DOHH2 (cell line): ENCODE measurements at regions not wholly inside any gene's neighbourhood (a gene's known extent, or its start where the extent isn't known, plus 50 kb on each side); places are given as distances from the start of the nearest gene placed in this dataset.

ENCODE experiments used
- H3F3A ChIP-seq: fragments of 200-600 bp; sonication (generic), shearing (Covaris generic); 2 replicates; pipeline ENCODE4 v1.6.0; 2016; ENCODE audit warnings: antibody characterized with exemption, mild to moderate bottlenecking; ENCODE audit not compliant: control insufficient read depth, insufficient read depth
- H3K27ac ChIP-seq: fragments of 200-600 bp; sonication (generic); 2 replicates; pipeline ENCODE4 v1.5.1; 2014; ENCODE audit warnings: low read depth, mild to moderate bottlenecking, low read length, moderate library complexity
- H3K27me3 ChIP-seq: fragments of 200-600 bp; sonication (generic); 2 replicates; pipeline ENCODE4 v1.6.1; 2014; ENCODE audit warnings: mild to moderate bottlenecking, low read length, mixed read lengths; ENCODE audit not compliant: control insufficient read depth
- H3K36me3 ChIP-seq: fragments of 200-600 bp; sonication (generic); 2 replicates; pipeline ENCODE4 v1.6.1; 2014; ENCODE audit warnings: mild to moderate bottlenecking, low read length, moderate library complexity, mixed read lengths; ENCODE audit not compliant: control insufficient read depth
- H3K4me1 ChIP-seq: fragments of 200-600 bp; sonication (generic); 2 replicates; pipeline ENCODE4 v1.6.1; 2014; ENCODE audit warnings: mild to moderate bottlenecking, low read length, mixed read lengths; ENCODE audit not compliant: control insufficient read depth
- H3K4me2 ChIP-seq: fragments of 200-600 bp; sonication (generic); 2 replicates; pipeline ENCODE4 v1.6.0; 2014; ENCODE audit warnings: mild to moderate bottlenecking, low read length, moderate library complexity
- H3K4me3 ChIP-seq: fragments of 200-600 bp; sonication (generic); 2 replicates; pipeline ENCODE4 v1.5.1; 2014; ENCODE audit warnings: mild to moderate bottlenecking, low read length, mixed read lengths
- H3K79me2 ChIP-seq: fragments of 200-600 bp; sonication (generic); 2 replicates; pipeline ENCODE4 v1.6.1; 2014; ENCODE audit warnings: mild to moderate bottlenecking, low read length, mixed read lengths; ENCODE audit not compliant: control insufficient read depth
- H3K9me2 ChIP-seq: fragments of 200-600 bp; sonication (generic); replicated peaks from 2 replicates; pipeline ENCODE4 v1.6.1; 2014; ENCODE audit warnings: mild to moderate bottlenecking, low read length, mixed read lengths; ENCODE audit not compliant: control insufficient read depth
- H3K9me3 ChIP-seq: fragments of 200-600 bp; sonication (generic); 2 replicates; pipeline ENCODE4 v1.6.1; 2014; ENCODE audit warnings: antibody characterized with exemption, low read length, mixed read lengths; ENCODE audit not compliant: control insufficient read depth, insufficient read depth
- H4K20me1 ChIP-seq: fragments of 200-600 bp; sonication (generic); 2 replicates; pipeline ENCODE4 v1.6.0; 2014; ENCODE audit warnings: low read depth, mild to moderate bottlenecking, antibody characterized with exemption, low read length, moderate library complexity; ENCODE audit not compliant: control insufficient read depth, insufficient read depth
- CTCF ChIP-seq: fragments of 200-600 bp; sonication (generic); IDR thresholded peaks from one replicate; pipeline ENCODE4 v1.5.1; 2014; ENCODE audit warnings: antibody characterized with exemption, mild to moderate bottlenecking, low read depth, low read length; ENCODE audit not compliant: poor library complexity, severe bottlenecking
- EZH2phosphoT487 ChIP-seq: fragments of 200-600 bp; sonication (generic); IDR thresholded peaks from 2 replicates; pipeline ENCODE4 v1.6.1; 2017; ENCODE audit warnings: borderline replicate concordance, mild to moderate bottlenecking, antibody characterized with exemption, low read length, moderate library complexity, mixed read lengths

- Histone ChIP-seq H3K27ac (no peak overlapping the region), H4K20me1 (no peaks in the 10 kb centered on the region), H3K79me2 (no peaks in the 10 kb centered on the region), H3K9me2 (no peaks in the 10 kb centered on the region), H3K4me1 (peaks cover 9% of the 10 kb centered on the region), H3K4me3 (peak overlapping the region; percentile 99), H3F3A (peaks cover 4% of the 10 kb centered on the region; the same call in 1 of the 2 replicates), H3K36me3 (peaks cover 2% of the 10 kb centered on the region; the same call in 1 of the 2 replicates), H3K4me2 (peak overlapping the region; percentile 85), H3K27me3 (no peaks in the 10 kb centered on the region), H3K9me3 (no peaks in the 10 kb centered on the region)
- TF ChIP-seq EZH2phosphoT487 (no peak), CTCF (no peak)
Observed at GRCh38 chr6:27176096-27176495, 71.4 kb upstream of the PRSS16 start.

GRCh38 chr6:27176523-27177484, 70.7 kb upstream of the PRSS16 start:
- Histone ChIP-seq H3K4me1 (peaks cover 9% of the 10 kb centered on the region), H3K9me3 (no peaks in the 10 kb centered on the region), H3K4me3 (peak overlapping the region; percentile 99), H4K20me1 (no peaks in the 10 kb centered on the region), H3K9me2 (no peaks in the 10 kb centered on the region), H3K79me2 (no peaks in the 10 kb centered on the region), H3K27ac (peak overlapping the region; percentile 31; the same call in 1 of the 2 replicates), H3K4me2 (peak overlapping the region; percentile 85), H3K27me3 (no peaks in the 10 kb centered on the region), H3F3A (peaks cover 4% of the 10 kb centered on the region; the same call in 1 of the 2 replicates), H3K36me3 (peaks cover 2% of the 10 kb centered on the region; the same call in 1 of the 2 replicates)
- no peak for TF ChIP-seq CTCF
- TF ChIP-seq EZH2phosphoT487: no peak

- H3K9me2 ChIP-seq: no peaks in the 10 kb centered on the region
- no peaks in the 10 kb centered on the region for H3K9me3 ChIP-seq
- peaks cover 2% of the 10 kb centered on the region; the same call in 1 of the 2 replicates for H3K36me3 ChIP-seq
- H4K20me1 ChIP-seq: no peaks in the 10 kb centered on the region
- peak overlapping the region; percentile 99 for H3K4me3 ChIP-seq
- no peaks in the 10 kb centered on the region for H3K27me3 ChIP-seq
- peaks cover 4% of the 10 kb centered on the region; the same call in 1 of the 2 replicates for H3F3A ChIP-seq
- H3K4me2 ChIP-seq: peak overlapping the region; percentile 85
- H3K4me1 ChIP-seq: peaks cover 9% of the 10 kb centered on the region
- H3K79me2 ChIP-seq: no peaks in the 10 kb centered on the region
- TF ChIP-seq EZH2phosphoT487: no peak
- TF ChIP-seq CTCF: peak; percentile 53
- H3K27ac ChIP-seq: peak overlapping the region; percentile 31; the same call in 1 of the 2 replicates
Observed at GRCh38 chr6:27177485-27178406, 69.8 kb upstream of the PRSS16 start.
